ENCODE measurements at regions not wholly inside any gene's neighbourhood (a gene's known extent, or its start where the extent isn't known, plus 50 kb on each side); places are given as distances from the start of the nearest gene placed in this dataset.

DNA sequence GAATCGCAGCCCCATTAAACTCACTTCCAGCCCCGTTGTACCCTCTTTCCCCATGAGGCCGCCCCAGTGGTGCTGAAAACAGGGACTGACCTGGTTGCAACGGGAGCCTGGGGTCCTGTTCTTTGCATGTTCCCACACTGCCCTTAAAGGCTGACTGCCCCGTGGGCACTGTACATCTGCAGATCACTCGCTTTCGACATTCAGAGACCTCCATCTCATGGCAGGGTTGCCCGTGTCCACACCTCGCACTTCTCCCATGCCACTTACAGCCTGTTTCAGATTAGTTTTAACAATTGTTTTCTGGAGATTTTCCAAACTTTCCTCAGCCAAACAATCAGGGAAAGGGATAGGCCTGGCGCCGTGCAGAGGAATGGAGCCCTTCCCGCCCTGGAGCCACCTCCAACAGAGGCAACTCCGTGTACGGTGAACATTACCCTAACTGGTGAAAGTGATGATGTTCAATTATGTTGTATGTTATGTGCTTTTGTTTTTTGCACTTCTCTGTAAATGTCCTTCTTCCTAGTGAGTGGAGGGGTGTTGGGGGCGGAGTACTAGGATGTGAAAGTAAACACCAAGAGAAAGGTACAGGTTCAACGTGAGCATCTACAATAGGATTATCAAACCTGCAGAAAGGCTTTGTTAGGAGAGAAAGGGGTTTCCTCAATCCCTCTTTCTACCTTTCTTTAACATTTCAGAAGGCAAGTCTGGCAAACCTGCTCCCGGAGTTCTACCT is 262.8 kb downstream of the FOXO1 start:
- WGBS (ENCODE audit: low lambda C conversion rate, missing lambda C conversion rate) = 81% methylated on average over 17 of the region's 17 CpGs
- no peak for DNase-seq (ENCODE audit: low spot score)
- no peaks in the 10 kb centered on the region for H3K9me2 ChIP-seq (replicated peaks; ENCODE audit: insufficient read depth)
- H3K36me3 ChIP-seq (replicated peaks; ENCODE audit: insufficient read depth, low read depth) = no peaks in the 10 kb centered on the region
- H3K4me3 ChIP-seq = no peak overlapping the region
- H3K27ac ChIP-seq = peak overlapping the region; percentile 39
- no peaks in the 10 kb centered on the region for H3K9me3 ChIP-seq (ENCODE audit: low read depth)
- no peak for TF ChIP-seq EZH2phosphoT487 (IDR thresholded peaks at IDR 0.05; ENCODE audit: low read depth, severe bottlenecking, unreplicated experiment)
- TF ChIP-seq, protein P1, sequence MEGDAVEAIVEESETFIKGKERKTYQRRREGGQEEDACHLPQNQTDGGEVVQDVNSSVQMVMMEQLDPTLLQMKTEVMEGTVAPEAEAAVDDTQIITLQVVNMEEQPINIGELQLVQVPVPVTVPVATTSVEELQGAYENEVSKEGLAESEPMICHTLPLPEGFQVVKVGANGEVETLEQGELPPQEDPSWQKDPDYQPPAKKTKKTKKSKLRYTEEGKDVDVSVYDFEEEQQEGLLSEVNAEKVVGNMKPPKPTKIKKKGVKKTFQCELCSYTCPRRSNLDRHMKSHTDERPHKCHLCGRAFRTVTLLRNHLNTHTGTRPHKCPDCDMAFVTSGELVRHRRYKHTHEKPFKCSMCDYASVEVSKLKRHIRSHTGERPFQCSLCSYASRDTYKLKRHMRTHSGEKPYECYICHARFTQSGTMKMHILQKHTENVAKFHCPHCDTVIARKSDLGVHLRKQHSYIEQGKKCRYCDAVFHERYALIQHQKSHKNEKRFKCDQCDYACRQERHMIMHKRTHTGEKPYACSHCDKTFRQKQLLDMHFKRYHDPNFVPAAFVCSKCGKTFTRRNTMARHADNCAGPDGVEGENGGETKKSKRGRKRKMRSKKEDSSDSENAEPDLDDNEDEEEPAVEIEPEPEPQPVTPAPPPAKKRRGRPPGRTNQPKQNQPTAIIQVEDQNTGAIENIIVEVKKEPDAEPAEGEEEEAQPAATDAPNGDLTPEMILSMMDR (IDR thresholded peaks at IDR 0.05; ENCODE audit: poor library complexity) = no peak
- TF ChIP-seq EZH2 (IDR thresholded peaks at IDR 0.05; ENCODE audit: borderline replicate concordance) = no peak
- H4K20me1 ChIP-seq (ENCODE audit: insufficient read depth, poor library complexity, severe bottlenecking) = no peaks in the 10 kb centered on the region
- H3K4me1 ChIP-seq (ENCODE audit: insufficient read depth) = peaks cover 11% of the 10 kb centered on the region
- no peak overlapping the region for H2AFZ ChIP-seq
- no peak overlapping the region for H3K4me2 ChIP-seq
- no peaks in the 10 kb centered on the region for H3K27me3 ChIP-seq
- no peaks in the 10 kb centered on the region for H3K79me2 ChIP-seq

DNA sequence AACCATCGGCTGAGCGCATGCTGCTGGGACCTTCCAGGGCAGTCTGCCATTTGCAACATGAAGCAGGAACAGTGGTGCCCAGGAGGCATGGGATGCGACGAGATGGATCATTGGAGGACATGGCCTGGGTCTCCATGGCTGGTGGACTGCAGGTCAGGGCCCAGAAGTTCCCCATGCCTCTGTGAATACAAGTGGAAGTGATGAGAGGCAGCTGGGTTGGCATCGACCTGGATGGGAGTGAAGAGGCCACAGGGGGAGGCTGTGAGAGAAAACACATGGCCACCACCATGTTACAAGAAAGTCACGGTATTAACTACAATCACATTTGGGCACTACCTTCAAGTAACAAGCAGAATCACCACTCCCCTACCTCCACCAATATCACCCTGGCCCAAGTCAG is 262.0 kb downstream of the FOXO1 start:
- 95% methylated on average over 6 of the region's 6 CpGs for WGBS (ENCODE audit: low lambda C conversion rate, missing lambda C conversion rate)
- no peak for DNase-seq (ENCODE audit: low spot score)
- H2AFZ ChIP-seq = no peak overlapping the region
- no peak overlapping the region for H3K4me2 ChIP-seq
- H3K79me2 ChIP-seq = no peaks in the 10 kb centered on the region
- H3K4me3 ChIP-seq = no peak overlapping the region
- no peak for TF ChIP-seq EZH2 (IDR thresholded peaks at IDR 0.05; ENCODE audit: borderline replicate concordance)
- TF ChIP-seq EZH2phosphoT487 (IDR thresholded peaks at IDR 0.05; ENCODE audit: low read depth, severe bottlenecking, unreplicated experiment) = no peak
- TF ChIP-seq, protein P1 (IDR thresholded peaks at IDR 0.05; ENCODE audit: poor library complexity) = no peak
- no peaks in the 10 kb centered on the region for H3K9me3 ChIP-seq (ENCODE audit: low read depth)
- H3K27ac ChIP-seq = no peak overlapping the region
- no peaks in the 10 kb centered on the region for H4K20me1 ChIP-seq (ENCODE audit: insufficient read depth, poor library complexity, severe bottlenecking)
- peaks cover 11% of the 10 kb centered on the region for H3K4me1 ChIP-seq (ENCODE audit: insufficient read depth)
- H3K9me2 ChIP-seq (replicated peaks; ENCODE audit: insufficient read depth) = no peaks in the 10 kb centered on the region
- H3K36me3 ChIP-seq (replicated peaks; ENCODE audit: insufficient read depth, low read depth) = no peaks in the 10 kb centered on the region
- H3K27me3 ChIP-seq = no peaks in the 10 kb centered on the region

DNA sequence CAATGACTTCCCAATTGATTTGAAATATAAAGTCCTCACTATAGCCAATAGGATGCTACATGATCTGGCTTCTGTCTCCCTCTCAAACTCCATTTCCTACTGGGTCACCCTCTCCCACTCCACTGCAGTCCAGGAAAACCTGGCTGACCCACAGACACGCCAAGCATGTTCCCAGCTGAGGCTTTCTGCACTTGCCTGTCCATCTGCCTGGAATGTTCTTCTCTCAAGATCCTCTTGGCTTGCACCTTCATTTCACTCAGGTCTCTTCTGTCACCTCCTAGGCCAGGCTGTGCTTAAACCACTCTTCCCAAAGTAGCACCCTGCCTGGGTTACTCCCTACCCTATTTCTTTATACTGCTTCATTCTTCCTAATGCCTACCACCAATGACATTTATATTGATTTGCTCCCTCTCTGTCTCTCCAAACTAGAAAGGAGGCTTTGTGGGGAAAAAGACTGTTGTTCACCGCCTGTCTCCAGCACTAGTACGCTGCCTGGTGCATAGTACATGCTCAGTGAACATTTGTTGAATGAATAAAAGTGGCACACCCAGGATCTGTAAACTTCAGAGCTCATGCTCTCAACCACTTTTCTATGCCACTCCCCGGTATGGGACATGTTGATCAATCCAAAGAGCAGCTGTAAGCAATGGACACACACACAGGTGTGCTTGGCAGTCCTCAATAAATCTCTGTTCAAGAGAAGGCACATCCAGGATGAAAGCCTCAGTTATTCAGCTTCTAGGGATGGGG is 261.3 kb downstream of the FOXO1 start:
- Histone ChIP-seq H3K36me3 (replicated peaks; ENCODE audit: insufficient read depth, low read depth) (no peaks in the 10 kb centered on the region), H3K9me2 (replicated peaks; ENCODE audit: insufficient read depth) (no peaks in the 10 kb centered on the region), H3K27ac (no peak overlapping the region), H3K9me3 (ENCODE audit: low read depth) (no peaks in the 10 kb centered on the region), H3K4me3 (no peak overlapping the region), H3K4me2 (no peak overlapping the region), H3K79me2 (no peaks in the 10 kb centered on the region), H3K27me3 (no peaks in the 10 kb centered on the region), H3K4me1 (ENCODE audit: insufficient read depth) (peaks cover 11% of the 10 kb centered on the region), H2AFZ (no peak overlapping the region), H4K20me1 (ENCODE audit: insufficient read depth, poor library complexity, severe bottlenecking) (no peaks in the 10 kb centered on the region)
- TF ChIP-seq, protein P1 (IDR thresholded peaks at IDR 0.05; ENCODE audit: poor library complexity) = no peak
- TF ChIP-seq EZH2phosphoT487 (IDR thresholded peaks at IDR 0.05; ENCODE audit: low read depth, severe bottlenecking, unreplicated experiment) (no peak), EZH2 (IDR thresholded peaks at IDR 0.05; ENCODE audit: borderline replicate concordance) (no peak)
- WGBS (ENCODE audit: low lambda C conversion rate, missing lambda C conversion rate) = 96% methylated on average over 4 of the region's 4 CpGs
- DNase-seq (ENCODE audit: low spot score) = no peak
